H1 (cell line): ENCODE measurements at regions not wholly inside any gene's neighbourhood (a gene's known extent, or its start where the extent isn't known, plus 50 kb on each side); places are given as distances from the start of the nearest gene placed in this dataset.

Source experiments
- CTCF ChIA-PET: fragments of 300-600 bp; sonication (Branson Sonifier 250); formaldehyde crosslinking; loops from one replicate; lab custom pipeline; 2021; ENCODE audit not compliant: partially characterized antibody; lab: Charles Lee
- POLR2A ChIA-PET: fragments of 300-600 bp; sonication (Branson Sonifier 250); formaldehyde crosslinking; loops from one replicate; lab custom pipeline; 2021; ENCODE audit warnings: inconsistent platforms; ENCODE audit not compliant: partially characterized antibody; lab: Charles Lee
- DNase-seq, 2 experiments: peaks; one replicate each; pipeline versions ENCODE4 v3.0.0 to v3.0.0-alpha.2; 2010 to 2022; ENCODE audit warnings: low spot score in 2 of 2, low read depth in 1 of 2, mixed read lengths in 1 of 2
- FAIRE-seq: peaks from 2 replicates; lab custom pipeline; 2011; peaks lifted over from hg19 to GRCh38; lab: Jason Lieb, UNC
- H2AFZ ChIP-seq: 2 replicates; pipeline ENCODE4 v1.8.1; 2012; ENCODE audit warnings: low read length, inconsistent platforms
- H2AK5ac ChIP-seq: 2 replicates; pipeline ENCODE4 v1.6.1; 2013; ENCODE audit warnings: low read depth, low read length
- H2BK120ac ChIP-seq: replicated peaks from 2 replicates; pipeline ENCODE3; 2013; ENCODE audit warnings: low read depth, low read length, inconsistent platforms
- H2BK12ac ChIP-seq: 2 replicates; pipeline ENCODE4 v1.6.1; 2013; ENCODE audit warnings: low read depth, low read length
- H2BK15ac ChIP-seq: 2 replicates; pipeline ENCODE4 v1.6.1; 2013; ENCODE audit warnings: low read length
- H2BK20ac ChIP-seq: 2 replicates; pipeline ENCODE4 v1.6.1; 2013; ENCODE audit warnings: low read length
- H2BK5ac ChIP-seq: 2 replicates; pipeline ENCODE4 v1.6.1; 2013; ENCODE audit warnings: low read depth, low read length
- H3K14ac ChIP-seq: 2 replicates; pipeline ENCODE4 v1.6.1; 2013; ENCODE audit warnings: inconsistent platforms; ENCODE audit not compliant: insufficient read length
- H3K18ac ChIP-seq: 2 replicates; pipeline ENCODE4 v1.6.1; 2013; ENCODE audit warnings: low read length; ENCODE audit errors: extremely low read depth
- H3K23ac ChIP-seq: 2 replicates; pipeline ENCODE4 v1.6.1; 2013; ENCODE audit warnings: inconsistent platforms; ENCODE audit not compliant: insufficient read length
- H3K23me2 ChIP-seq: 2 replicates; pipeline ENCODE4 v1.6.1; 2013; ENCODE audit warnings: low read depth, low read length
- H3K27ac ChIP-seq: 2 replicates; pipeline ENCODE4 v1.6.1; 2011; ENCODE audit warnings: low read depth, low read length, inconsistent platforms
- H3K27me3 ChIP-seq, 4 experiments: replicated peaks in 1 of 4; 1 replicate in 1 of 4; 2 replicates in 3 of 4; pipeline versions ENCODE4 v1.6.1 to v1.8.1; 2011 to 2013; ENCODE audit warnings: low read length in 3 of 4, mild to moderate bottlenecking in 3 of 4, inconsistent platforms in 2 of 4, mixed read lengths in 2 of 4, moderate library complexity in 1 of 4; ENCODE audit not compliant: control insufficient read depth in 3 of 4, insufficient read depth in 3 of 4; ENCODE audit errors: extremely low read depth in 1 of 4
- H3K36me3 ChIP-seq, 4 experiments: 2 replicates each; pipeline versions ENCODE4 v1.6.1 to v1.8.1; 2011 to 2013; ENCODE audit warnings: mild to moderate bottlenecking in 4 of 4, low read length in 3 of 4, moderate library complexity in 2 of 4, control low read depth in 1 of 4, inconsistent platforms in 1 of 4; ENCODE audit not compliant: insufficient read depth in 4 of 4, control insufficient read depth in 2 of 4
- H3K4ac ChIP-seq: replicated peaks from 2 replicates; pipeline ENCODE3; 2013; ENCODE audit warnings: low read length, low read depth, mixed read lengths, inconsistent platforms; ENCODE audit not compliant: insufficient read length
- H3K4me1 ChIP-seq, 4 experiments: replicated peaks in 1 of 4; 1 replicate in 1 of 4; 2 replicates in 3 of 4; pipeline versions ENCODE4 v1.6.1 to v1.8.1; 2011 to 2013; ENCODE audit warnings: low read length in 3 of 4, inconsistent platforms in 2 of 4, mixed read lengths in 1 of 4; ENCODE audit not compliant: insufficient read depth in 4 of 4, control insufficient read depth in 3 of 4
- H3K4me2 ChIP-seq, 2 experiments: 2 replicates each; pipeline versions ENCODE4 v1.6.1 to v1.8.1; 2011 to 2013; ENCODE audit warnings: low read depth in 2 of 2, low read length in 2 of 2, control low read depth in 1 of 2, inconsistent platforms in 1 of 2, mild to moderate bottlenecking in 1 of 2; ENCODE audit not compliant: insufficient read depth in 1 of 2
- H3K4me3 ChIP-seq, 4 experiments: fragments of 200-600, 300-600 bp in 1 of 4; sonication (generic), shearing (Covaris generic), sonication (Bioruptor Twin) in 1 of 4; 2 replicates each; pipeline versions ENCODE4 v1.5.1 to v1.8.1; 2011 to 2016; ENCODE audit warnings: low read length in 4 of 4, low read depth in 3 of 4, control low read depth in 2 of 4, inconsistent platforms in 2 of 4, mild to moderate bottlenecking in 2 of 4, mixed read lengths in 1 of 4, moderate library complexity in 1 of 4; ENCODE audit not compliant: insufficient read depth in 2 of 4; ENCODE audit errors: extremely low read depth in 1 of 4
- H3K56ac ChIP-seq: replicated peaks from 2 replicates; pipeline ENCODE3; 2013; ENCODE audit warnings: low read depth, mild to moderate bottlenecking, mixed read lengths, low read length, inconsistent platforms; ENCODE audit not compliant: insufficient read length
- H3K79me1 ChIP-seq: 2 replicates; pipeline ENCODE4 v1.6.1; 2013; ENCODE audit warnings: low read depth, low read length, control low read depth
- H3K79me2 ChIP-seq, 2 experiments: 2 replicates each; pipeline versions ENCODE4 v1.6.1 to v1.8.1; 2012 to 2013; ENCODE audit warnings: low read length in 2 of 2, mild to moderate bottlenecking in 2 of 2, inconsistent platforms in 1 of 2; ENCODE audit not compliant: insufficient read depth in 2 of 2, control insufficient read depth in 1 of 2
- H3K9ac ChIP-seq, 4 experiments: replicated peaks in 1 of 4; 1 replicate in 1 of 4; 2 replicates in 3 of 4; pipeline versions ENCODE4 v1.6.1 to v1.8.1; 2011 to 2013; ENCODE audit warnings: low read depth in 3 of 4, low read length in 3 of 4, control low read depth in 2 of 4, mild to moderate bottlenecking in 2 of 4, moderate library complexity in 2 of 4, inconsistent platforms in 1 of 4; ENCODE audit errors: extremely low read depth in 1 of 4
- H3K9me3 ChIP-seq, 2 experiments: 2 replicates each; pipeline versions ENCODE4 v1.6.1 to v1.8.1; 2012 to 2013; ENCODE audit warnings: mild to moderate bottlenecking in 2 of 2, moderate library complexity in 2 of 2, control low read depth in 1 of 2, inconsistent platforms in 1 of 2, low read depth in 1 of 2, low read length in 1 of 2, mixed read lengths in 1 of 2; ENCODE audit not compliant: insufficient read depth in 2 of 2
- H4K20me1 ChIP-seq, 2 experiments: replicated peaks in 1 of 2; 2 replicates each; pipeline versions ENCODE3 to v1.8.1; 2011 to 2013; ENCODE audit warnings: inconsistent platforms in 2 of 2, low read length in 2 of 2, mild to moderate bottlenecking in 1 of 2; ENCODE audit not compliant: insufficient read depth in 2 of 2, control insufficient read depth in 1 of 2
- H4K5ac ChIP-seq: 2 replicates; pipeline ENCODE4 v1.6.1; 2013; ENCODE audit warnings: low read length, low read depth, mixed read lengths, inconsistent platforms; ENCODE audit not compliant: insufficient read length
- H4K8ac ChIP-seq: 2 replicates; pipeline ENCODE4 v1.8.0; 2013; ENCODE audit warnings: mild to moderate bottlenecking, moderate library complexity, low read length, inconsistent platforms; ENCODE audit not compliant: insufficient read depth; ENCODE audit errors: extremely low read depth
- H4K91ac ChIP-seq: replicated peaks from 2 replicates; pipeline ENCODE3; 2013; ENCODE audit warnings: low read length, mixed read lengths, inconsistent platforms; ENCODE audit not compliant: insufficient read length
- RBBP5 ChIP-seq: IDR thresholded peaks from 2 replicates; pipeline ENCODE4 v1.7.1; 2012; ENCODE audit warnings: low read depth, mild to moderate bottlenecking, inconsistent platforms, low read length, moderate library complexity, borderline replicate concordance
- RNF2 ChIP-seq: fragments of 200-900, 300-1000 bp; sonication (generic); IDR thresholded peaks from 2 replicates; pipeline ENCODE4 v1.7.1; 2016; ENCODE audit warnings: borderline replicate concordance, low read depth, mild to moderate bottlenecking, antibody characterized with exemption, low read length; ENCODE audit not compliant: poor library complexity, severe bottlenecking; ENCODE audit errors: missing control alignments
- WGBS, 2 experiments: shearing (Covaris generic) in 1 of 2; methylation state at CpG; one replicate each; pipeline versions ENCODE4 v1.1.6 to v1.1.7; 2013 to 2015; ENCODE audit warnings: low lambda C conversion rate in 2 of 2, mixed read lengths in 2 of 2, inconsistent platforms in 1 of 2, low coverage in 1 of 2, missing lambda C conversion rate in 1 of 2; ENCODE audit not compliant: insufficient replicate concordance in 2 of 2, insufficient coverage in 1 of 2, insufficient read length in 1 of 2; ENCODE audit errors: extremely low coverage in 1 of 2, missing lambda C conversion rate in 1 of 2; 5-methylcytosine and 5-hydroxymethylcytosine counted together

DNA sequence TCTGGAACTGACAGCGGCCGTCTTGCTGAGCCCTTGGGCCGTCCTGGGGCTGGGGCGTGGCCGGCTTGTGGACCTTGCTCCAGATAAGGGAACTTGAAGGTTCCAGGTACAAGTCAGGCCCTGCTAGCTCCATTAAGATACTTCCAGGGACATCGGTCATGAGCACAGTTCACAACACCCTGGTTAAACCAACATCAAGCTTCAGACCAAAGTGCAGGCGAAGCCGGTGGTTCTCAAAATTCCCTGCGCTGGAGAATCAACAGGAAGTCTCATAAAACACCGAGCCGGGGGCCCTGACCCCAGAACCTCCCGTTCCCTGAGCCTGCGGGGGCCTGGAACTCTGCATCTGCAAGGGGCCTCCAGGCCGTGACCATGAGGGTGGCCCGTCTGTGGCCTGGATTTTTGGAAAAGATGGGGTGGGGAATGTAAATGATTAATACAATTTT lies 1043.8 kb downstream of the BRD1 start:
- Histone ChIP-seq H3K56ac (no peak overlapping the region), H3K27me3 (no peaks in the 10 kb centered on the region), H2AK5ac (no peak overlapping the region), H3K23me2 (no peaks in the 10 kb centered on the region), H3K79me2 (no peaks in the 10 kb centered on the region), H3K79me1 (no peaks in the 10 kb centered on the region), H4K20me1 (peaks cover 0 to 2% of the 10 kb centered on the region in 2 experiments), H3K4ac (no peak overlapping the region), H3K9ac (no peak overlapping the region), H2BK120ac (no peak overlapping the region), H4K91ac (no peak overlapping the region), H2BK5ac (no peak overlapping the region), H3K27ac (no peak overlapping the region), H3K4me1 (peaks cover 0 to 3% (median 3%) of the 10 kb centered on the region in 4 experiments; a peak in 3 of 7 replicates), H3K23ac (no peak overlapping the region), H4K5ac (no peak overlapping the region), H2BK12ac (no peak overlapping the region), H4K8ac (no peak overlapping the region; the same call in 1 of the 2 replicates), H3K14ac (no peak overlapping the region), H3K18ac (no peak overlapping the region), H2AFZ (no peak overlapping the region), H2BK20ac (no peak overlapping the region), H3K36me3 (no peaks in the 10 kb centered on the region), H3K4me2 (no peak overlapping the region), H3K9me3 (no peaks in the 10 kb centered on the region), H3K4me3 (no peak overlapping the region), H2BK15ac (no peak overlapping the region)
- TF ChIP-seq RBBP5 (no peak), RNF2 (no peak)
- DNase-seq (no peak), FAIRE-seq (no peak)
- WGBS, 2 experiments: 94% methylated on average over 15 of the region's 15 CpGs; no CpG with 5 or more reads in 1 of the 2 experiments
- ChIA-PET POLR2A (interaction anchor here (1.3 kb wide), 1 partner anchor 13 kb away, joined by 4 read pairs; no protein-coding TSS in a partner anchor), CTCF (interaction anchor here (0.8 to 2.1 kb wide), 23 partner anchors 8 to 882 kb away, joined by 3 to 18 read pairs (median 3); no protein-coding TSS in a partner anchor)
